ENCODE measurements at regions not wholly inside any gene's neighbourhood (a gene's known extent, or its start where the extent isn't known, plus 50 kb on each side); places are given as distances from the start of the nearest gene placed in this dataset.

- TF ChIP-seq YY1 (IDR thresholded peaks at IDR 0.05; ENCODE audit: insufficient read depth, insufficient read length) (no peak), SUZ12 (IDR thresholded peaks at IDR 0.05; ENCODE audit: extremely low read depth, insufficient read depth, insufficient read length) (no peak), ZNF274 (IDR thresholded peaks at IDR 0.05; ENCODE audit: low read depth, low read length) (no peak)
Measured at GRCh38 chr10:47114680-47115186, 185.3 kb upstream of the GDF10 start.

Data from NT2/D1 (cell line).